ENCODE measurements at regions not wholly inside any gene's neighbourhood (a gene's known extent, or its start where the extent isn't known, plus 50 kb on each side); places are given as distances from the start of the nearest gene placed in this dataset.

DNA sequence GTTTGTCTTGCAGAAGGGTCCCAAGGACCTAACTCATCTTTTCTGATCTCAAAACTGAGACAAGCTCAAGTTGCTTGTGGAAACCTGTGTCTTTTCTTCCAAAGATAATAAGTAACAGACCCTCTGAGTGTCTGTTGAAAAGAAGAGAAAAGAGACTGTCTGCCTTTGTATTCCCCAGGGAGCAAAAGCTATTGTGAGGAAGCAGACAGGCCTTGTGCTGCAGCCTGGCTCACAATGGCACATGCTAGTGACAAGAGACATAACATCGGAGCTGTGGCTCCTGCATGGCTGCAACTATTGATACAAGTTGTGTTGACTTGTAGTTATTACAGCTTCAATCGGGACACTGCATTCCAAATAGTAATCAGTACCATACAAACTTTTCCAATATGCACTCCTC is 202.9 kb downstream of the DKK1 start:
- Mint-ChIP-seq H3K4me3 (ENCODE audit: unreplicated experiment) (no peak overlapping the region), H3K9me3 (ENCODE audit: unreplicated experiment) (peaks cover 9% of the 10 kb centered on the region), H3K27me3 (ENCODE audit: insufficient read depth, unreplicated experiment) (no peaks in the 10 kb centered on the region), H3K27ac (ENCODE audit: low read depth, unreplicated experiment) (peak overlapping the region; percentile 42), H3K4me1 (ENCODE audit: insufficient read depth, unreplicated experiment) (peaks cover 7% of the 10 kb centered on the region), H3K36me3 (ENCODE audit: insufficient read depth, unreplicated experiment) (no peaks in the 10 kb centered on the region)
- CTCF ChIA-PET: interaction anchor here (0.6 kb wide), 1 partner anchor 567 kb away, joined by 3 read pairs; no protein-coding TSS in a partner anchor
- POLR2A ChIA-PET: interaction anchor here (1.1 kb wide), 1 partner anchor 74 kb away, joined by 3 read pairs; no protein-coding TSS in a partner anchor
- intact Hi-C loops (cut with micrococcal nuclease): no loop called here
- DNase-seq (ENCODE audit: unreplicated experiment): no peak
- no TSS peak for BruUV-seq (replicated peaks)
- TF ChIP-seq, protein P1, sequence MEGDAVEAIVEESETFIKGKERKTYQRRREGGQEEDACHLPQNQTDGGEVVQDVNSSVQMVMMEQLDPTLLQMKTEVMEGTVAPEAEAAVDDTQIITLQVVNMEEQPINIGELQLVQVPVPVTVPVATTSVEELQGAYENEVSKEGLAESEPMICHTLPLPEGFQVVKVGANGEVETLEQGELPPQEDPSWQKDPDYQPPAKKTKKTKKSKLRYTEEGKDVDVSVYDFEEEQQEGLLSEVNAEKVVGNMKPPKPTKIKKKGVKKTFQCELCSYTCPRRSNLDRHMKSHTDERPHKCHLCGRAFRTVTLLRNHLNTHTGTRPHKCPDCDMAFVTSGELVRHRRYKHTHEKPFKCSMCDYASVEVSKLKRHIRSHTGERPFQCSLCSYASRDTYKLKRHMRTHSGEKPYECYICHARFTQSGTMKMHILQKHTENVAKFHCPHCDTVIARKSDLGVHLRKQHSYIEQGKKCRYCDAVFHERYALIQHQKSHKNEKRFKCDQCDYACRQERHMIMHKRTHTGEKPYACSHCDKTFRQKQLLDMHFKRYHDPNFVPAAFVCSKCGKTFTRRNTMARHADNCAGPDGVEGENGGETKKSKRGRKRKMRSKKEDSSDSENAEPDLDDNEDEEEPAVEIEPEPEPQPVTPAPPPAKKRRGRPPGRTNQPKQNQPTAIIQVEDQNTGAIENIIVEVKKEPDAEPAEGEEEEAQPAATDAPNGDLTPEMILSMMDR (IDR thresholded peaks at IDR 0.05; ENCODE audit: unreplicated experiment): no peak

DNA sequence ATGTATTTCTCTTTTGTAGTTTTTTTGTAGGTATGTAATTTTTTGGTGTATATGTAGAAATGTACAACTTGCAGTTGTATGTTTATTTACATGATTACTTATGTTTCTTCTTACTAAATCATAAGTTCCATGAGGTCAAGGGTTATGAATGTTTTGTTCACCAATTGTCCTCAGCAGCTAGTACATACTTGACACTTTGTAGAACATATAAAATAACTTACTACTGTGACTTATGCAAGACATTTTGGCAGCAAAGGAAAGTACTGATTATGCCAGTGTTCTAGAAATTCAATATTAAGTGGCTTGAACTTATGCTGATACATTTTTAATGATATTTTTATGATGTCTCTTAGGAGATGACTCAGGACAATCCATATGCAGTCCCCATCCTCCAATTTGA is 209.6 kb downstream of the DKK1 start:
- Mint-ChIP-seq H3K4me1 (ENCODE audit: insufficient read depth, unreplicated experiment) (peaks cover 20% of the 10 kb centered on the region), H3K27me3 (ENCODE audit: insufficient read depth, unreplicated experiment) (no peaks in the 10 kb centered on the region)

DNA sequence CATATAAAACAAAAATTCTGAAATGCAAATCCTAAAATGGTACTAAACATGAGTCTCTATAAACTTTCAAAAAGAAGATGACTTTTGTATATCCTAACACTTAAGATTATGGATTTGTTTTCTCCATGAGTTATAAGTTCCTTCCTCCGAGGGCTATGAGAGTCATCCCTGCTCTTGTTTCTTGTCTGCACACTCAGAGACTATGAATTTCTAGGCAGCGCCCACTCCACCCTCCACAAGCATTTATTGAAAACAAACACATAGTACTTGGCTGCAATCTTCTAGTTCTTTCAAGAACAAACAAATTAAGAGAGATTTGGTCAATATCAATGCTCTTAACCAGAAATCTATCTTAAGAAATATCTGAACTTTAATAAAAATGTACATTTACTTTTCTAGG is 211.7 kb downstream of the DKK1 start:
- H3K27ac Mint-ChIP-seq (ENCODE audit: low read depth, unreplicated experiment): peak overlapping the region; percentile 86
- peaks cover 17% of the 10 kb centered on the region for H3K9me3 Mint-ChIP-seq (ENCODE audit: unreplicated experiment)
- TF ChIP-seq, protein P1 (IDR thresholded peaks at IDR 0.05; ENCODE audit: unreplicated experiment): no peak
- CTCF ChIA-PET: interaction anchor here (1.1 to 1.4 kb wide), 3 partner anchors 41 to 212 kb away, joined by 3 to 10 read pairs (median 3); partner anchors contain the start of gene DKK1
- intact Hi-C loops (cut with micrococcal nuclease): no loop called here
- H3K4me1 Mint-ChIP-seq (ENCODE audit: insufficient read depth, unreplicated experiment): peaks cover 25% of the 10 kb centered on the region
- no TSS peak for BruUV-seq (replicated peaks)
- POLR2A ChIA-PET: no interaction called here
- no peak overlapping the region for H3K4me3 Mint-ChIP-seq (ENCODE audit: unreplicated experiment)
- H3K36me3 Mint-ChIP-seq (ENCODE audit: insufficient read depth, unreplicated experiment): no peaks in the 10 kb centered on the region
- peak; percentile 34 for DNase-seq (ENCODE audit: unreplicated experiment)
- H3K27me3 Mint-ChIP-seq (ENCODE audit: insufficient read depth, unreplicated experiment): no peaks in the 10 kb centered on the region

More for the DNA sequence above, 209.6 kb downstream of the DKK1 start:
- H3K36me3 Mint-ChIP-seq (ENCODE audit: insufficient read depth, unreplicated experiment): no peaks in the 10 kb centered on the region
- H3K27ac Mint-ChIP-seq (ENCODE audit: low read depth, unreplicated experiment): peak overlapping the region; percentile 40
- DNase-seq (ENCODE audit: unreplicated experiment): no peak
- H3K4me3 Mint-ChIP-seq (ENCODE audit: unreplicated experiment): no peak overlapping the region
- no TSS peak for BruUV-seq (replicated peaks)
- POLR2A ChIA-PET: no interaction called here
- CTCF ChIA-PET: no interaction called here
- peaks cover 17% of the 10 kb centered on the region for H3K9me3 Mint-ChIP-seq (ENCODE audit: unreplicated experiment)
- TF ChIP-seq, protein P1 (IDR thresholded peaks at IDR 0.05; ENCODE audit: unreplicated experiment): no peak
- intact Hi-C loops (cut with micrococcal nuclease): no loop called here

DNA sequence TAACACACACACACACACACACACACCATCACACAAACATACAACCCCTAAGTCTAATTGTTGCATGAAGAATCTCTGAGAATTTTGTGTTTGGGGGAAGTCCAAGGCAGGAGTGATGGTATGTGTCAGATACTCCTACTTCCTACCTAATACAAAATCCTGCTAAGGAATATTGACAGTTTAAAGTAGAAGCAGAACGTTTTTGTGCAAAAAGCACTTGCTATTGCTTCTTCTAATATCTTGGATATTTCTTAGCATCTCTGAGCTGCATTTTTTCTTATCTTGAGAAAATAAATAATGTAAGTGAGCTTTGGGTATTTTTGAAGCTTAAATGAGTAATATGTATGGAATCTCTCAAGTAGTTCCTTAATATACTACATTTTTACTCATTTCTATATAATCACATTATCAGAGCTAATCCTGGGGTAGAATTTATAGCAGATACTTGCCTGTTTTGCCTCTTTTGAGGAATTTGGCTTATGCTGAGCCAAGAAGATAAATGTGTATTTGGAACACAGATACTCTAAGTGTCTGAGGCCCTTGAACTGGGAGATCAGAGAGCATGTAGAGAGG is 212.3 kb downstream of the DKK1 start:
- ChIA-PET CTCF (interaction anchor here (0.7 to 1.4 kb wide), 3 partner anchors 12 to 212 kb away, joined by 3 to 10 read pairs (median 3); partner anchors contain the start of gene DKK1), POLR2A (no interaction called here)
- intact Hi-C loops (cut with micrococcal nuclease): no loop called here
- BruUV-seq (replicated peaks): no TSS peak
- Mint-ChIP-seq H3K4me1 (ENCODE audit: insufficient read depth, unreplicated experiment) (peaks cover 25% of the 10 kb centered on the region), H3K36me3 (ENCODE audit: insufficient read depth, unreplicated experiment) (no peaks in the 10 kb centered on the region), H3K9me3 (ENCODE audit: unreplicated experiment) (peaks cover 11% of the 10 kb centered on the region), H3K4me3 (ENCODE audit: unreplicated experiment) (no peak overlapping the region), H3K27ac (ENCODE audit: low read depth, unreplicated experiment) (peak overlapping the region; percentile 86), H3K27me3 (ENCODE audit: insufficient read depth, unreplicated experiment) (no peaks in the 10 kb centered on the region)
- DNase-seq (ENCODE audit: unreplicated experiment): no peak
- TF ChIP-seq, protein P1 (IDR thresholded peaks at IDR 0.05; ENCODE audit: unreplicated experiment): no peak

All from MCF 10A (cell line).